Activated CD8-positive, alpha-beta T cell treated with anti-CD3 and anti-CD28 coated beads, Interleukin-2, amount 10 ng/mL, durations not matched to agents 7 days and 5 days (primary cell): ENCODE measurements at regions not wholly inside any gene's neighbourhood (a gene's known extent, or its start where the extent isn't known, plus 50 kb on each side); places are given as distances from the start of the nearest gene placed in this dataset.

Experiments
- ATAC-seq: fragments of 150-1000 bp; cut with Tn5 transposase; one replicate; pipeline ENCODE4 v1.10.0; 2021; ENCODE audit warnings: moderate library complexity
- CTCF ChIA-PET: fragments of 350-600 bp; sonication (Branson Sonifier 250); formaldehyde crosslinking; loops from one replicate; lab custom pipeline; 2021; ENCODE audit warnings: antibody characterized with exemption; lab: Charles Lee
- POLR2A ChIA-PET: fragments of 350-600 bp; sonication (Branson Sonifier 250); formaldehyde crosslinking; loops from one replicate; lab custom pipeline; 2021; ENCODE audit warnings: antibody characterized with exemption; lab: Charles Lee
- DNase-seq: peaks from one replicate; pipeline ENCODE4 v3.0.0-alpha.2; 2020
- H3K27ac Mint-ChIP-seq: one replicate; pipeline ENCODE4 v1.8.0; 2021; ENCODE audit warnings: mild to moderate bottlenecking, mixed read lengths
- H3K27me3 Mint-ChIP-seq: one replicate; pipeline ENCODE4 v1.8.0; 2021; ENCODE audit warnings: low read depth, mixed read lengths
- H3K36me3 Mint-ChIP-seq: one replicate; pipeline ENCODE4 v1.8.0; 2021; ENCODE audit warnings: low read depth, mixed read lengths
- H3K4me1 Mint-ChIP-seq: one replicate; pipeline ENCODE4 v1.8.0; 2021; ENCODE audit warnings: low read depth, mixed read lengths
- H3K4me3 Mint-ChIP-seq: one replicate; pipeline ENCODE4 v1.8.0; 2021; ENCODE audit warnings: mild to moderate bottlenecking, mixed read lengths
- H3K9me3 Mint-ChIP-seq: one replicate; pipeline ENCODE4 v1.8.0; 2022; ENCODE audit warnings: mixed read lengths; ENCODE audit not compliant: insufficient read depth

GRCh38 chr1:60134716-60135115 is 61.1 kb upstream of the C1orf87 start:
- H3K9me3 Mint-ChIP-seq = no peaks in the 10 kb centered on the region
- DNase-seq = no peak
- peaks cover 6% of the 10 kb centered on the region for H3K4me1 Mint-ChIP-seq
- ChIA-PET POLR2A (no interaction called here), CTCF (no interaction called here)
- no peak for ATAC-seq
- no peak overlapping the region for H3K27ac Mint-ChIP-seq
- H3K36me3 Mint-ChIP-seq = no peaks in the 10 kb centered on the region
- no peaks in the 10 kb centered on the region for H3K27me3 Mint-ChIP-seq
- no peak overlapping the region for H3K4me3 Mint-ChIP-seq

GRCh38 chr1:60133848-60134247 is 60.3 kb upstream of the C1orf87 start:
- no peak for DNase-seq

GRCh38 chr1:60133000-60133673 is 59.6 kb upstream of the C1orf87 start:
- ChIA-PET POLR2A (no interaction called here), CTCF (no interaction called here)
- Mint-ChIP-seq H3K4me1 (peaks cover 6% of the 10 kb centered on the region), H3K27me3 (no peaks in the 10 kb centered on the region), H3K9me3 (no peaks in the 10 kb centered on the region), H3K4me3 (no peak overlapping the region), H3K27ac (no peak overlapping the region), H3K36me3 (no peaks in the 10 kb centered on the region)
- ATAC-seq (no peak), DNase-seq (no peak)

More at GRCh38 chr1:60133848-60134247, 60.3 kb upstream of the C1orf87 start:
- POLR2A ChIA-PET = no interaction called here
- no peaks in the 10 kb centered on the region for H3K27me3 Mint-ChIP-seq
- no peaks in the 10 kb centered on the region for H3K9me3 Mint-ChIP-seq
- CTCF ChIA-PET = no interaction called here
- H3K4me3 Mint-ChIP-seq = no peak overlapping the region
- peaks cover 6% of the 10 kb centered on the region for H3K4me1 Mint-ChIP-seq
- no peak overlapping the region for H3K27ac Mint-ChIP-seq
- H3K36me3 Mint-ChIP-seq = no peaks in the 10 kb centered on the region
- ATAC-seq = no peak

GRCh38 chr1:60132108-60132507 is 58.5 kb upstream of the C1orf87 start:
- no peak overlapping the region for H3K27ac Mint-ChIP-seq
- no peak for DNase-seq
- H3K4me1 Mint-ChIP-seq = peaks cover 6% of the 10 kb centered on the region
- ChIA-PET CTCF (no interaction called here), POLR2A (no interaction called here)
- H3K36me3 Mint-ChIP-seq = no peaks in the 10 kb centered on the region
- no peaks in the 10 kb centered on the region for H3K27me3 Mint-ChIP-seq
- H3K4me3 Mint-ChIP-seq = no peak overlapping the region
- ATAC-seq = no peak
- H3K9me3 Mint-ChIP-seq = no peaks in the 10 kb centered on the region

- no peaks in the 10 kb centered on the region for H3K36me3 Mint-ChIP-seq
- POLR2A ChIA-PET = no interaction called here
- H3K27me3 Mint-ChIP-seq = no peaks in the 10 kb centered on the region
- H3K4me3 Mint-ChIP-seq = no peak overlapping the region
- CTCF ChIA-PET = no interaction called here
- ATAC-seq (no peak), DNase-seq (no peak)
- peaks cover 6% of the 10 kb centered on the region for H3K4me1 Mint-ChIP-seq
- H3K27ac Mint-ChIP-seq = no peak overlapping the region
- no peaks in the 10 kb centered on the region for H3K9me3 Mint-ChIP-seq
Observed at GRCh38 chr1:60130703-60131102, 57.1 kb upstream of the C1orf87 start.

GRCh38 chr1:60129911-60130310 is 56.3 kb upstream of the C1orf87 start:
- Mint-ChIP-seq H3K4me1 (peaks cover 6% of the 10 kb centered on the region), H3K4me3 (no peak overlapping the region), H3K27ac (no peak overlapping the region), H3K36me3 (no peaks in the 10 kb centered on the region), H3K9me3 (no peaks in the 10 kb centered on the region), H3K27me3 (no peaks in the 10 kb centered on the region)
- ChIA-PET POLR2A (no interaction called here), CTCF (interaction anchor here (0.7 kb wide), 1 partner anchor 162 kb away, joined by 3 read pairs; no protein-coding TSS in a partner anchor)
- ATAC-seq (no peak), DNase-seq (no peak)

GRCh38 chr1:60126723-60127122 is 53.2 kb upstream of the C1orf87 start:
- ChIA-PET CTCF (no interaction called here), POLR2A (no interaction called here)
- no peak overlapping the region for H3K4me3 Mint-ChIP-seq
- no peak overlapping the region for H3K27ac Mint-ChIP-seq
- H3K9me3 Mint-ChIP-seq = no peaks in the 10 kb centered on the region
- H3K36me3 Mint-ChIP-seq = no peaks in the 10 kb centered on the region
- no peaks in the 10 kb centered on the region for H3K4me1 Mint-ChIP-seq
- no peak for DNase-seq
- ATAC-seq = no peak
- H3K27me3 Mint-ChIP-seq = no peaks in the 10 kb centered on the region
